Naive thymus-derived CD4-positive, alpha-beta T cell (primary cell): ENCODE measurements at regions not wholly inside any gene's neighbourhood (a gene's known extent, or its start where the extent isn't known, plus 50 kb on each side); places are given as distances from the start of the nearest gene placed in this dataset.

Experiments used
- ATAC-seq: fragments of 150-1000 bp; cut with Tn5 transposase; 2 replicates; pipeline ENCODE4 v1.10.0; 2021; ENCODE audit warnings: mild to moderate bottlenecking, moderate library complexity
- CTCF ChIA-PET: fragments of 350-600 bp; sonication (Branson Sonifier 250); formaldehyde crosslinking; loops from one replicate; lab custom pipeline; 2021; ENCODE audit warnings: antibody characterized with exemption; lab: Charles Lee
- POLR2A ChIA-PET: fragments of 350-600 bp; sonication (Branson Sonifier 250); formaldehyde crosslinking; loops from one replicate; lab custom pipeline; 2021; ENCODE audit warnings: antibody characterized with exemption, inconsistent platforms; lab: Charles Lee
- DNase-seq, 9 donors: peaks; one replicate each; pipeline versions ENCODE4 v3.0.0 to v3.0.0-alpha.2; 2020 to 2022; ENCODE audit warnings: mixed read lengths in 1 of 9
- H3K27ac ChIP-seq: one replicate; pipeline ENCODE4 v1.7.0; 2013; ENCODE audit warnings: mild to moderate bottlenecking, low read depth, low read length, moderate library complexity
- H3K27me3 ChIP-seq, 2 donors: one replicate each; pipeline ENCODE4 v1.7.0; 2013; ENCODE audit warnings: low read length in 2 of 2, mild to moderate bottlenecking in 2 of 2, moderate library complexity in 2 of 2; ENCODE audit not compliant: control insufficient read depth in 2 of 2, insufficient read depth in 2 of 2
- H3K36me3 ChIP-seq, 3 experiments: 1 replicate in 2 of 3; 2 replicates in 1 of 3; pipeline ENCODE4 v1.7.0; 2013; ENCODE audit warnings: low read length in 3 of 3, mild to moderate bottlenecking in 3 of 3, moderate library complexity in 1 of 3; ENCODE audit not compliant: insufficient read depth in 3 of 3, control insufficient read depth in 2 of 3
- H3K4me1 ChIP-seq, 2 donors: one replicate each; pipeline ENCODE4 v1.7.0; 2013; ENCODE audit warnings: low read length in 2 of 2, mild to moderate bottlenecking in 2 of 2, moderate library complexity in 1 of 2; ENCODE audit not compliant: control insufficient read depth in 2 of 2, insufficient read depth in 2 of 2
- H3K4me3 ChIP-seq: 2 replicates; pipeline ENCODE4 v1.7.0; 2013; ENCODE audit warnings: mild to moderate bottlenecking, low read length
- H3K9me3 ChIP-seq, 3 experiments: 1 replicate in 2 of 3; 2 replicates in 1 of 3; pipeline ENCODE4 v1.7.0; 2013; ENCODE audit warnings: low read length in 3 of 3; ENCODE audit not compliant: control insufficient read depth in 2 of 3
- H3K27ac Mint-ChIP-seq, 9 donors: one replicate each; pipeline ENCODE4 v1.8.0; 2020 to 2022; ENCODE audit warnings: mixed read lengths in 9 of 9, mild to moderate bottlenecking in 8 of 9, moderate library complexity in 5 of 9, inconsistent platforms in 2 of 9
- H3K27me3 Mint-ChIP-seq, 5 donors: one replicate each; pipeline ENCODE4 v1.8.0; 2021 to 2022; ENCODE audit warnings: mixed read lengths in 5 of 5, mild to moderate bottlenecking in 1 of 5
- H3K36me3 Mint-ChIP-seq, 5 donors: one replicate each; pipeline ENCODE4 v1.8.0; 2020 to 2022; ENCODE audit warnings: mixed read lengths in 5 of 5, mild to moderate bottlenecking in 3 of 5, inconsistent platforms in 1 of 5
- H3K4me1 Mint-ChIP-seq, 7 donors: one replicate each; pipeline ENCODE4 v1.8.0; 2020 to 2022; ENCODE audit warnings: mixed read lengths in 7 of 7, mild to moderate bottlenecking in 3 of 7, inconsistent platforms in 1 of 7
- H3K4me3 Mint-ChIP-seq, 10 donors: one replicate each; pipeline ENCODE4 v1.8.0; 2020 to 2022; ENCODE audit warnings: mild to moderate bottlenecking in 10 of 10, mixed read lengths in 10 of 10, moderate library complexity in 6 of 10, inconsistent platforms in 2 of 10
- H3K9me3 Mint-ChIP-seq, 11 donors: one replicate each; pipeline ENCODE4 v1.8.0; 2020 to 2022; ENCODE audit warnings: mixed read lengths in 11 of 11, mild to moderate bottlenecking in 4 of 11, inconsistent platforms in 1 of 11, moderate library complexity in 1 of 11
- intact Hi-C, 2 donors: fragments of 100-400 bp; cut with micrococcal nuclease; formaldehyde crosslinking; loops; one replicate each; pipeline ENCODE4 v1.15.1; 2023

DNA sequence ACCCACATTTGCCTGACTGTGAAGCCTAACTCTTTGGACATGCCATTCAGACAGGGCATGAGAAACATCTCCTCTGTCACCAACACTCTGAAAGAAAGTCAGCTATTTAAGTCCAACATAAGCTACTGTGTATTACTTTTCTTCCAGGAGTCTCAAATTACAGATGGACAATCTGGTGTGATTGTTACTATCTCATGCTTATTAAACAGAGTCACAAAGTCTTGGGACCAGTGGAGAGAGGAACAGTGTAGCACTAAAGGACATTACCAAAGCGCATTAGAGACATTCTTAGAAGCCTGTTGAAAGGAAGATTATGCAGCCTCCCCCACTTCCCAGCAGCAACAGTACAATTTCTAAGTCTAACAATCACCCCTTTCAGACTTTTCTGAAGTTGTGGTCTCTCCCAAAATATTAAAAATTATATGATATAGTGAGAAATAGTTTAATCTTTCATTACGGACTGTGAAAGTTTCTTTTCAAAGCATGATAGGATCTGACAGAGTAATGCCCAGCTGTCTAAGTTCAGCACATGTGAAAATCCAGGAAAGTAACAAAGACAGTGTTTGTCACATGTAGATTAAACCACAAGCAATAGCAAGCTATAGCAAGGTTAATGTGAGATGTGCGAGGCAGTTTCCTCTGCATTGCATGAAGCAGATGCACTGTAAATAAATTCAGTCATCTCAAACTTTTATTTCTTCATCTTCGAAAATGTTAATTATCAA, 280.9 kb upstream of the FZD8 start:
- no peak for ATAC-seq
- Histone ChIP-seq H3K36me3 (no peaks in the 10 kb centered on the region), H3K27ac (no peak overlapping the region), H3K4me3 (no peak overlapping the region), H3K27me3 (no peaks in the 10 kb centered on the region), H3K4me1 (no peaks in the 10 kb centered on the region), H3K9me3 (no peaks in the 10 kb centered on the region)
- Mint-ChIP-seq H3K4me3 (no peak overlapping the region), H3K27me3 (peaks cover 0 to 7% (median 6%) of the 10 kb centered on the region in 5 donors), H3K9me3 (peaks cover 0 to 3% (median 0%) of the 10 kb centered on the region in 11 donors), H3K36me3 (no peaks in the 10 kb centered on the region), H3K4me1 (no peaks in the 10 kb centered on the region), H3K27ac (no peak overlapping the region)
- POLR2A ChIA-PET = no interaction called here
- CTCF ChIA-PET = no interaction called here
- DNase-seq = no peak
- intact Hi-C loops = no loop called here

DNA sequence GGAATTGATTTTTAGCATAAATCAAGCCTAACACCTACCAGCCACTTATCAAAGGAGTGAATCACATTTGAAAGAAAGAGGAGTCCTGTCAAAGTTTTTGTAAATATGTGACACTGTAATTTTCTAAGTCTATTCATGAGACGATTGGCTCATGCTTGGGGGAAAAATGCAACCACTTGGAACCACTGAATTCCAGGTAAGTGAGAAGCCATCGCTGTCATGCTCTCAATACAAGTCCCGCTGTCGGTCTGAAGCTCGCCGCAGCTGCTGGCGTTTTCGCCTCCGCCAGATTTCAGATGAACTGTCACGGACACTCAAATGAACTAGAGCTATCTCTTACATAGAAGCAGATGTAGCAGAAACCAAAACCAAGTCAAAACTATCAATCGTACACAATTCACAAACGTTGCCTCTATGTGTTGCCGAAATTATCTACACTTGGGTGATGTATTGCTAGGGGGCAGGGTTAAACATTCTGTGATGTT, 279.8 kb upstream of the FZD8 start:
- intact Hi-C loops = no loop called here
- Histone ChIP-seq H3K4me1 (no peaks in the 10 kb centered on the region), H3K36me3 (no peaks in the 10 kb centered on the region), H3K27ac (no peak overlapping the region), H3K9me3 (no peaks in the 10 kb centered on the region), H3K27me3 (no peaks in the 10 kb centered on the region), H3K4me3 (no peak overlapping the region)
- Mint-ChIP-seq H3K36me3 (no peaks in the 10 kb centered on the region), H3K4me1 (no peaks in the 10 kb centered on the region), H3K27ac (no peak overlapping the region), H3K4me3 (no peak overlapping the region), H3K27me3 (peaks cover 0 to 11% (median 6%) of the 10 kb centered on the region in 5 donors), H3K9me3 (peaks cover 0 to 3% (median 0%) of the 10 kb centered on the region in 11 donors)
- ATAC-seq (no peak), DNase-seq (no peak)
- CTCF ChIA-PET = no interaction called here
- POLR2A ChIA-PET = no interaction called here

DNA sequence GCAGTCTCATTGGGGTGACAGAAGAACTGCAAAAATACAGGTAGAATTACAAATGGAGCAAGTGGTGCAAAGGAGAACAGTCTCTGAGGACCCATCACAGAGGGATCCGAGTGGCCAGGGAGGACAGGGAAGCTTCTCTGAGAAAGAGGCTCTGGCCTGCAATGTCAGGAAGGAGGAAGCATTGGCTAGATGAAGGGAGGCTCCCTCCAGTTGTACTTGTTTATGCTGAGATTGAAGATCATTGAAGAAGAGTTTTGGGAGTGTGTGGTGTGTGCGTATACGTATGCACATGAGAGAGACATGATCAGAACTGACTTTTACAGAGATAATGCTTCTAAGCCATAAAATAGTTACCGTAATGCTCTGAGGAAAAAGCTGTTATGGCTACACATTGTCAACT, 274.7 kb upstream of the FZD8 start:
- H3K4me1 ChIP-seq = no peaks in the 10 kb centered on the region
- ATAC-seq = no peak
- ChIA-PET POLR2A (no interaction called here), CTCF (interaction anchor here (1.1 kb wide), 1 partner anchor 281 kb away, joined by 4 read pairs; no protein-coding TSS in a partner anchor)
- no peak overlapping the region for H3K27ac ChIP-seq
- intact Hi-C loops = loop anchor here in 1 of 2 donors (1.0 kb wide), 1 partner anchor 281 kb away; no protein-coding TSS in a partner anchor
- no peak for DNase-seq
- no peaks in the 10 kb centered on the region for H3K27me3 ChIP-seq
- peaks cover 0 to 4% (median 0%) of the 10 kb centered on the region in 11 donors for H3K9me3 Mint-ChIP-seq
- H3K4me3 ChIP-seq = no peak overlapping the region
- H3K36me3 ChIP-seq = no peaks in the 10 kb centered on the region
- no peak overlapping the region for H3K4me3 Mint-ChIP-seq
- H3K27me3 Mint-ChIP-seq = peaks cover 0 to 11% (median 7%) of the 10 kb centered on the region in 5 donors
- H3K27ac Mint-ChIP-seq = no peak overlapping the region
- H3K9me3 ChIP-seq = no peaks in the 10 kb centered on the region
- H3K4me1 Mint-ChIP-seq = no peaks in the 10 kb centered on the region
- H3K36me3 Mint-ChIP-seq = no peaks in the 10 kb centered on the region

DNA sequence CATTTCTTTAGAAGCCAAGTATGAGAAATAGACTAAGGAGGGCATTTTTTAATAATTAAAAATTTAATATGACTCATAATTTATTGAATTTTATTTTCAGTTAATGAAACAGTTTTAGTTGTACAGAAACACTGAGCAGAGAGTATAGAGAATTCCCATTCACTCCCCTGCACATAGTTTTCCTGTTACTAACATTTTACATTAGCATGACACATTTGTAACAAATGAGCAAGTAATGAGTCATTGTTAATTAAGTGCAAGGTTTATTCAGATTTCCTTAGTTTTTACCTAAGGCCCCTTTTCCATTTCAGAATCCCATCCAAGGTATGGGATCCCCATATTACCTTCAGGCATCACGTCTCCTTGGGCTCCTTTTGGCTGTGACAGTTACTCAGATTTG, 271.5 kb upstream of the FZD8 start:
- H3K9me3 ChIP-seq = no peaks in the 10 kb centered on the region
- H3K36me3 Mint-ChIP-seq = no peaks in the 10 kb centered on the region
- DNase-seq (no peak), ATAC-seq (no peak)
- no peaks in the 10 kb centered on the region for H3K36me3 ChIP-seq
- H3K27me3 ChIP-seq = no peaks in the 10 kb centered on the region
- ChIA-PET CTCF (no interaction called here), POLR2A (no interaction called here)
- H3K27me3 Mint-ChIP-seq = peaks cover 0 to 7% (median 0%) of the 10 kb centered on the region in 5 donors
- H3K27ac ChIP-seq = no peak overlapping the region
- no peaks in the 10 kb centered on the region for H3K4me1 Mint-ChIP-seq
- H3K4me3 ChIP-seq = no peak overlapping the region
- H3K4me1 ChIP-seq = no peaks in the 10 kb centered on the region
- no peak overlapping the region for H3K27ac Mint-ChIP-seq
- intact Hi-C loops = no loop called here
- H3K4me3 Mint-ChIP-seq = no peak overlapping the region
- H3K9me3 Mint-ChIP-seq = peaks cover 0 to 4% (median 0%) of the 10 kb centered on the region in 11 donors

DNA sequence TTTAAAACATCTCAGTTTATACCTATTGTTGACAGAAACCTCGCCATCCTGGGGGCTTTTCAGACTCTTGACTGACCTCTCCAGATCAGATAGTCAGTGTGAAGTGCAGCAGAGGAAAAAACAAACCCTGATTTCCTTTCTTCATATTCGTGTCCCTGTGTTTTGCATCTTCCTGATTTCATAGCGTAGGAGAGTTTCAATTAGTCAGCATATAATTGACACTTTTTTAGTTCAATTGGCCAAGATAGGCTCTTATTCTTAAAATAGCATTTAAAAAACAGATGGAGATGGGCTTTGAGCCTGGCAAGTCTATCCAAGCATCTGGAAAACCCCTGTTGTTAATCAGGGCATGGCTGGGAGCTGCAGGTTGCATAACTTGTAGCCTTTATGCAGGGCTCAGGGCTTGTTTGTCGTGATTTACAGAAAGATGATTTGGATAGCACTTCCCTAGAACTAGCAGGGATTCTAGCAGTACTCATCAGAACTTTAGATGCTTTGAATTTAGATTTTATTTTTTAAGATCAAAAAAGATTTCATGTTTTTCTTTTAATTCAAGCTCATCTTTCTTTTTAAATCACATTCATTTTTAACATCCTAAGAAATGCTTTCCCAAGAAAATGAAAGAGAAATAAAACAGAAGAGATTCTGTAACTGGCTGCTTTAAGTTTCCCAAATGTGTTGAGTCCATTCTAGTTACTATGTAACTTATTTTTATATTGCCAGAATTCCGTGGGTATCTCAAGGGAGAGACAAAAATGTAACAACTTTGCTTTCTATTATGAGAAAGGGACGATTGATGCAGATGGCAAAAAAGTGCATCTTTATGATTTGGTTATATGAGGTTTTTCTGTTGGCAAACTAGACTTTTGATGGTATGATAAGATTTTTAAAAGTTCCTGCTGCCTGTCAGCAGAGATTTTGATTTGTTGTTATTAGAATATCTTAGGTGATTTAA, 270.8 kb upstream of the FZD8 start:
- no peak overlapping the region for H3K4me3 Mint-ChIP-seq
- H3K27ac Mint-ChIP-seq = no peak overlapping the region
- CTCF ChIA-PET = no interaction called here
- Histone ChIP-seq H3K9me3 (no peaks in the 10 kb centered on the region), H3K27ac (no peak overlapping the region), H3K27me3 (no peaks in the 10 kb centered on the region), H3K4me1 (no peaks in the 10 kb centered on the region), H3K4me3 (no peak overlapping the region), H3K36me3 (no peaks in the 10 kb centered on the region)
- H3K36me3 Mint-ChIP-seq = no peaks in the 10 kb centered on the region
- DNase-seq (no peak), ATAC-seq (no peak)
- POLR2A ChIA-PET = no interaction called here
- H3K27me3 Mint-ChIP-seq = peaks cover 0 to 7% (median 0%) of the 10 kb centered on the region in 5 donors
- peaks cover 0 to 4% (median 2%) of the 10 kb centered on the region in 11 donors for H3K9me3 Mint-ChIP-seq
- intact Hi-C loops = no loop called here
- no peaks in the 10 kb centered on the region for H3K4me1 Mint-ChIP-seq

DNA sequence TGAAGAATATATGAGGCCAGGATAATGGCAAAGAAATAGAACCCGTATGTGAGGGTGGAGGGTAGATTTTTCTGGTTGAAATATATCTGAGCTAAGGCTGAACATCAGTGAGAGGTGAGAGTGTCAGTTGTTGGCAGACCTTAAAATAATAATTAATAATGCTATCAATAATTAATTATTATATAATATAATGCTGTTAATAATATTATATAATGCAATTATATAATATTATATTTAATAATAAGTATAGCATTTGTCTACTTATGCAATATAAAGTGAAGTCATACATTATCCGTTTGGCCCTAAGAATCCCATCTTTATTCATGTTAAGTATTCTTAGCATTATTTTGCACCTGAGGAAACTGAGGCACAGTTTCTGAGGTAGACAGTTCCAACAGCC, 269.9 kb upstream of the FZD8 start:
- peaks cover 0 to 7% (median 0%) of the 10 kb centered on the region in 5 donors for H3K27me3 Mint-ChIP-seq
- H3K27ac ChIP-seq = no peak overlapping the region
- no peaks in the 10 kb centered on the region for H3K9me3 ChIP-seq
- H3K27me3 ChIP-seq = no peaks in the 10 kb centered on the region
- H3K4me1 ChIP-seq = no peaks in the 10 kb centered on the region
- no peaks in the 10 kb centered on the region for H3K36me3 ChIP-seq
- no peak overlapping the region for H3K27ac Mint-ChIP-seq
- no peak for DNase-seq
- H3K4me3 ChIP-seq = no peak overlapping the region
- peaks cover 0 to 4% (median 0%) of the 10 kb centered on the region in 11 donors for H3K9me3 Mint-ChIP-seq
- peaks cover 0 to under 1% (median 0%) of the 10 kb centered on the region in 5 donors for H3K36me3 Mint-ChIP-seq
- ChIA-PET POLR2A (no interaction called here), CTCF (no interaction called here)
- intact Hi-C loops = no loop called here
- H3K4me3 Mint-ChIP-seq = no peak overlapping the region
- no peaks in the 10 kb centered on the region for H3K4me1 Mint-ChIP-seq
- no peak for ATAC-seq
